ENCODE measurements at regions not wholly inside any gene's neighbourhood (a gene's known extent, or its start where the extent isn't known, plus 50 kb on each side); places are given as distances from the start of the nearest gene placed in this dataset.

DNA sequence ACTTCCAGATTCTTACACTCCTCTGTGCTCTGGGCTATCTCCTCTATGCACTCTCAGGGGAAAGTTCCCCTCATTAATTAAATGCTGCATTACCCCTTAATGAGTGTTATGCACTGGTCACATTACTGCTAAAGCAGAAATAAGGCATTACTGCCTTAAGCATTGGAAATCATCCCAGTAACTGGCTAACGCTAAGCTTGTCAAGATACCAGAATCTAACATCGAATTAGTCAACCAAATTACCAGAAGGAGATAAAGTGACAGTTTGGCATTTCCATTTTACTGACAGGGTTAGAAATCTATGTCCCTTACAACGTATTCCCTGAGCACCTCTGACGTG, 69.5 kb upstream of the FAM169A start (continued):
- TF ChIP-seq ELF1 (IDR thresholded peaks at IDR 0.05; ENCODE audit: borderline replicate concordance, low read depth), result no peak
- TF ChIP-seq EGR1 (IDR thresholded peaks at IDR 0.05; ENCODE audit: low read depth), result no peak
- no peak for TF ChIP-seq ZFX (IDR thresholded peaks at IDR 0.05)
- no peak for TF ChIP-seq EZH2 (IDR thresholded peaks at IDR 0.05)
- TF ChIP-seq EZH2phosphoT487 (IDR thresholded peaks at IDR 0.05; ENCODE audit: borderline replicate concordance), result no peak
- no peak for TF ChIP-seq POLR2A (IDR thresholded peaks at IDR 0.05; ENCODE audit: borderline replicate concordance, extremely low read depth, insufficient read depth, insufficient read length)

DNA sequence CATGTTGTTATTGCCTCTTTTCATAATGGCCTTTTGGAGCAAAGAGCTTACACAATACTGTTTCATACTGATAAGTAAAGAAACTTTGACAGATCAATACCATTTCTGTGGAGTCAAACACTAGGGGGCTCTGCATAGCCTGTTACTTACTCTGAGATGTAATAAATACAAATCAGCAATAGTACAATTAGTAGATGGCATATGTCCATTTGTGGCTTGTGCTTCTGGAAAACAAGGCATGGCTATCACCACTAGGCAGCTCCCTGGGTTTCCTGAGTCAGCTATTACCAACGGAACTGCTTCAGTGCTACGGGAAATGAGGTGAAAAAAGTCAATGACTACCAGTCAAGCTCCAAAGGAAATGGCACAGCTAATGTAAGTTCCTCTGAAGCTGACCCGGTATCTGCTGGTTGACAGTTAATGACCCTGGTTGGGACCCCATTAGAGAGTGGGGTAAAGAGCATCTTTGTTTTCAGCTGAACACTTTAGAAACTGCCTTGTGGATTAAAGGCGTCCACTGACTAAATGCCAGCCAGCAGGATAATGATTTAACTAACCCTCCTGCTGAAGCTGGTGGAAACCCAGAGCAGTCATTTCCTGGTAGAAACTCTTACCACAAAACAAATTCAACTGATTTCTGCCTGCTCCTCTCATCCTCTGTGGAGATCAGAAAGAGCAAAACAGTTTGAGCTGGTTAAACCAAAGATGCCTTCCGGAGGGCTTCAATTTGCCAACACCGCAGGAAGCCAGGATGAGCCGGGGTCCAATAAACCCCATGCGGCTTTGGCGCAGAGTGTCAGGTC, 69.0 kb upstream of the FAM169A start:
- POLR2A ChIA-PET, result no interaction called here

More for the DNA sequence above, 69.0 kb upstream of the FAM169A start:
- Histone ChIP-seq H2AFZ (ENCODE audit: low read depth, low read length, poor library complexity, severe bottlenecking) (peak overlapping the region; percentile 39), H3K9me2 (ENCODE audit: insufficient read depth) (no peaks in the 10 kb centered on the region), H4K20me1 (ENCODE audit: insufficient read depth) (no peaks in the 10 kb centered on the region), H3K27me3 (ENCODE audit: insufficient read depth, low read length) (no peaks in the 10 kb centered on the region), H3K79me2 (ENCODE audit: insufficient read depth, low read length) (no peaks in the 10 kb centered on the region), H3K36me3 (ENCODE audit: control insufficient read depth in 1 of 2, insufficient read depth in 2 of 2, low read length in 2 of 2) (no peaks in the 10 kb centered on the region), H3K9ac (ENCODE audit: low read length) (no peak overlapping the region), H3K4me2 (ENCODE audit: low read length) (peak overlapping the region; percentile 0; the same call in 1 of the 2 replicates), H3K9me3 (ENCODE audit: control insufficient read depth in 1 of 2, insufficient read depth in 1 of 2, low read depth in 1 of 2, low read length in 2 of 2) (no peaks in the 10 kb centered on the region), H3K4me3 (replicated peaks in 1 of 2; ENCODE audit: low read depth in 1 of 2, low read length in 2 of 2) (no peak overlapping the region), H3K4me1 (ENCODE audit: control insufficient read depth in 1 of 2, insufficient read depth in 2 of 2, low read length in 2 of 2) (0 out of 4 replicates have a peak, but pooled peaks cover 0 to 3% of the 10 kb centered on the region in 2 experiments), H3K27ac (ENCODE audit: low read depth, low read length) (no peak overlapping the region)
- peak; percentile 81 for ATAC-seq
- RAD21 ChIA-PET (ENCODE audit: low non-redundant PET in 1 of 2, low total read pairs in 2 of 2, uncharacterized antibody in 2 of 2, unreplicated experiment in 2 of 2), result interaction anchor here in 1 of 2 experiments (1.1 kb wide), 1 partner anchor 402 kb away, joined by 3 read pairs; the partner anchor contains the start of gene HMGCR
- intact Hi-C loops (cut with micrococcal nuclease), result loop anchor here (2.0 kb wide), 1 partner anchor 330 kb away; no protein-coding TSS in a partner anchor
- TF ChIP-seq, protein P1, sequence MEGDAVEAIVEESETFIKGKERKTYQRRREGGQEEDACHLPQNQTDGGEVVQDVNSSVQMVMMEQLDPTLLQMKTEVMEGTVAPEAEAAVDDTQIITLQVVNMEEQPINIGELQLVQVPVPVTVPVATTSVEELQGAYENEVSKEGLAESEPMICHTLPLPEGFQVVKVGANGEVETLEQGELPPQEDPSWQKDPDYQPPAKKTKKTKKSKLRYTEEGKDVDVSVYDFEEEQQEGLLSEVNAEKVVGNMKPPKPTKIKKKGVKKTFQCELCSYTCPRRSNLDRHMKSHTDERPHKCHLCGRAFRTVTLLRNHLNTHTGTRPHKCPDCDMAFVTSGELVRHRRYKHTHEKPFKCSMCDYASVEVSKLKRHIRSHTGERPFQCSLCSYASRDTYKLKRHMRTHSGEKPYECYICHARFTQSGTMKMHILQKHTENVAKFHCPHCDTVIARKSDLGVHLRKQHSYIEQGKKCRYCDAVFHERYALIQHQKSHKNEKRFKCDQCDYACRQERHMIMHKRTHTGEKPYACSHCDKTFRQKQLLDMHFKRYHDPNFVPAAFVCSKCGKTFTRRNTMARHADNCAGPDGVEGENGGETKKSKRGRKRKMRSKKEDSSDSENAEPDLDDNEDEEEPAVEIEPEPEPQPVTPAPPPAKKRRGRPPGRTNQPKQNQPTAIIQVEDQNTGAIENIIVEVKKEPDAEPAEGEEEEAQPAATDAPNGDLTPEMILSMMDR (IDR thresholded peaks at IDR 0.05 in 2 of 3, conservative IDR thresholded peaks at IDR 0.05 in 1 of 3; ENCODE audit: borderline replicate concordance in 1 of 3, insufficient read depth in 1 of 3, low read depth in 2 of 3, low read length in 2 of 3), result peak; percentile 57 to 62 (median 59)
- TF ChIP-seq RAD21 (IDR thresholded peaks at IDR 0.05; ENCODE audit: low read depth) (peak; percentile 67), SRF (IDR thresholded peaks at IDR 0.05; ENCODE audit: low read depth) (no peak)
- BruUV-seq (replicated peaks), result no TSS peak
- DNase-seq (ENCODE audit: low read depth, low spot score), result peak; percentile 38
- CTCF ChIA-PET, result interaction anchor here (0.7 to 2.1 kb wide), 8 partner anchors 9 to 746 kb away, joined by 3 to 12 read pairs (median 4); no protein-coding TSS in a partner anchor
